ENCODE measurements at regions not wholly inside any gene's neighbourhood (a gene's known extent, or its start where the extent isn't known, plus 50 kb on each side); places are given as distances from the start of the nearest gene placed in this dataset.
A peak's percentile ranks its signal among the peaks of the same experiment; 100 is the strongest.

GRCh38 chr5:56585999-56586691, 229.2 kb upstream of the MAP3K1 start:
- no peak for DNase-seq

GRCh38 chr5:56585461-56585860, 229.9 kb upstream of the MAP3K1 start:
- peak; percentile 48 for DNase-seq

GRCh38 chr5:56581426-56581825, 233.9 kb upstream of the MAP3K1 start:
- no peak for DNase-seq

- DNase-seq, result no peak
Measured at GRCh38 chr5:56580864-56581263, 234.5 kb upstream of the MAP3K1 start.

- DNase-seq, result no peak
Measured at GRCh38 chr5:56575821-56576220, 239.5 kb upstream of the MAP3K1 start.

GRCh38 chr5:56574778-56575177, 240.6 kb upstream of the MAP3K1 start:
- DNase-seq, result peak; percentile 12

GRCh38 chr5:56569566-56569965, 245.8 kb upstream of the MAP3K1 start:
- peak; percentile 44 for DNase-seq

GRCh38 chr5:56569076-56569475, 246.3 kb upstream of the MAP3K1 start:
- DNase-seq, result peak; percentile 16

GRCh38 chr5:56567278-56567677, 248.1 kb upstream of the MAP3K1 start:
- DNase-seq, result no peak

GRCh38 chr5:56566374-56567249, 248.7 kb upstream of the MAP3K1 start:
- no peak for DNase-seq

GRCh38 chr5:56565644-56566043, 249.7 kb upstream of the MAP3K1 start:
- DNase-seq, result no peak

- DNase-seq, result no peak
Measured at GRCh38 chr5:56565283-56565615, 250.1 kb upstream of the MAP3K1 start.

- DNase-seq, result no peak
Measured at GRCh38 chr5:56564541-56565282, 250.6 kb upstream of the MAP3K1 start.

- no peak for DNase-seq
Measured at GRCh38 chr5:56561455-56561854, 253.9 kb upstream of the MAP3K1 start.

GRCh38 chr5:56558131-56558745, 257.1 kb upstream of the MAP3K1 start:
- DNase-seq, result no peak

GRCh38 chr5:56557198-56557597, 258.2 kb upstream of the MAP3K1 start:
- DNase-seq, result no peak

- no peak for DNase-seq
Measured at GRCh38 chr5:56552612-56553268, 262.6 kb upstream of the MAP3K1 start.

GRCh38 chr5:56550227-56550626, 265.1 kb upstream of the MAP3K1 start:
- DNase-seq, result no peak

- no peak for DNase-seq
Measured at GRCh38 chr5:56549096-56549886, 266.1 kb upstream of the MAP3K1 start.

- no peak for DNase-seq
Measured at GRCh38 chr5:56545016-56545415, 270.3 kb upstream of the MAP3K1 start.

GRCh38 chr5:56543441-56544388, 271.6 kb upstream of the MAP3K1 start:
- peak; percentile 94 for DNase-seq

All from NCI-H226 (cell line).